ELF-1 (cell line): ENCODE measurements at regions not wholly inside any gene's neighbourhood (a gene's known extent, or its start where the extent isn't known, plus 50 kb on each side); places are given as distances from the start of the nearest gene placed in this dataset.
A peak's percentile ranks its signal among the peaks of the same experiment; 100 is the strongest.
"Not testable (repeated sequence)": the region's sequence is repeated elsewhere in the genome, so short reads cannot be mapped to it uniquely, and the experiment has no call there.

Experiments
- DNase-seq: peaks from one replicate; pipeline ENCODE4 v3.0.0-alpha.2; 2016; ENCODE audit warnings: low read depth, low spot score

DNA sequence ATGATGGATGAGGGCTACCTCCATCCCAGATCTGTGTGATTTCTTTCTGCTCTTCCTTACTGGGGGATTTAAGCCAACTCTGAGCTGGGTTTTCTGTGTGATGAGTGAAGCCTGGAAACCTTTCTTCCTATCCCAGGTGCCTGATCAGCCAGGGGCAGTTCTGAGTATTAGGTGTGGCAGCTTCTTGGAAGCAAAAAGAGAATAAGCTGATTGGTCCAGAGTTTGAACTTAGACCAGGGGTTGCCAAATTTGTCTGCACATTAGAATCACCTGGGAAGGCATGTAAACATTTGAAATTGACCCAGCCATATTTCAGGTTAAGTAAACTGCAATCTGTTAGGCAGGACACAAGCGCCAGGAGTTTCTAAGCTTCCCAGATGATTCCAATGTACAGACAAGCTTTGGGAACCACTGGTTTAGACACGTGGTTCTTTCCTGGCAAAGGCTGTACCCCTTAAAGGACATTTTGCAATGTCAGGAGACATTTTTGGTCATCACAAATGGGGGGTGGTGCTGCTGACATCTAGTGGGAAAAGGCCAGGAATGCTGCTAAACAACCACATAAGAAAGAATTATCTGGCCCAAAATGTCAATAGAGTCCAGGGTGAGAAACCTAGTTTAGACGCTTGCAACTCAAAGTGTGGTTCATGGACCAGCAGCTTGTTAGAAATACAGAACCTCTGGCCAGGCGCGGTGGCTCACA lies 160.5 kb upstream of the GHITM start:
- no peak for DNase-seq

DNA sequence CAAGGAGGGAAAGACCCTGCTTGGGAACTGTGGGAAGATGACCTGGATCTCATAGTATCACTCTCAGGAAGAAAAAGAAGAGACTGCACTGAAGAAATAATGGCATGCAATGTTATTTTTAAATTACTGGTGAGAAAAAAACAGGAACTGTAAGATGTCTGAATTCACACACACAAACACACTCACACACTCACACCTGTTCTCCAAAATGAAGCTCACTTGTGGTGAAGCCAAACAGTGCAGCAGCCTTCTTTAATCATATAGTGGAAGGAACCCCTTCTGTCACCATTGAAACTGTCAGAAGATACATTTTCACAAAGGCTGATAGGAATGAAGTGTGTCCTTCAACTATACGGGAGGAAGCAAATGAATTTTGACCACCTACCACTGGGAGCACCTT lies 156.5 kb upstream of the GHITM start:
- DNase-seq: no peak

DNA sequence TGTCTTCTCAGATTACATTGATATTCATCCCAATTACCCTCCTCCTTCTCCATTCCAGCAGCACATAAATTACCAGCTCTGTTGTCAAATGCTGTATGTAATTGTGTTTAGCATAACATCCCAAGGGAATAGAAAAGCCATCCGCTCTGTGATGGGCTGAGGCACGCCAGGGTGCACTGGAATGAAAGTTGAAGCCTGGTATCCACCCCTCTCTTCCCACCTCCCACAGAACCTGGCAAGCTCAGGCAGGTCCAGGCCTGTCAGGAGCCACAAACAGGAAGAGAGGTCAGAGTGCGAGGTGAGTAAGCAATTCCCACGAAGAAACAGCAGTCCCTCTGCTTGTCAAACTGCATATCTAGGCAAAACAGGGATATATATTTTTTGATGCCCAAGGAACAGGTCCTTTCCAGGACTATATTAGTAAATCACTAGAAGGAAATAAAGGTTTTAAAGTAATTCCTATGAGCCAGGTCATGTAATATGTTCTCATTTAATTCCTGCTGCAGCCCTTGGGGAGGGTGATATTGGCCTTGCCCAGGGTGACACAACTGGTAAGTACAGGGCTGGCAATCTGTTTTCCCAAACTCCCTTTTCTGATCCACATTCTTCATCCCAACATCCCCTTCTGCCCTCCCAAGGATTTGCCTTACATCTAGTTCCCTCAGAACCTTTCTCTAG lies 155.6 kb upstream of the GHITM start:
- DNase-seq: peak; percentile 58

DNA sequence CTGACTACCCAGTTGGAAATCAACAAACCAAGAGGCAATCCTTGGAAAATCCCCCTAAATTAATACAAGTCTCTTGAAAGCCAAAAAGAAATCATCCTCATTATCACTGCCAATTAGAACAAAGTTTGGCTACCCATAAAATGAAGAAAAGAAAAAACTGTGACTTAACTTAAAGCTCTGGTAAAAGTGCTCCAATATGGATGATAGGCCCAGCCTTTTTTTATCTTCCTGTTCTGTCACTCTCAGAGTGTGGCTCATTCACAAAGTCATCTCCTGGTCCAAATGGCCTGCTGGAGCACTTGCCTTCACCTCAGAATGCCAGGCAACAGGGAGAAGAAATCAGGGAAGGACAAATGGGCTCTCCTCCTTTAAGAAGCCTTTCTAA lies 155.1 kb upstream of the GHITM start:
- DNase-seq: no peak

DNA sequence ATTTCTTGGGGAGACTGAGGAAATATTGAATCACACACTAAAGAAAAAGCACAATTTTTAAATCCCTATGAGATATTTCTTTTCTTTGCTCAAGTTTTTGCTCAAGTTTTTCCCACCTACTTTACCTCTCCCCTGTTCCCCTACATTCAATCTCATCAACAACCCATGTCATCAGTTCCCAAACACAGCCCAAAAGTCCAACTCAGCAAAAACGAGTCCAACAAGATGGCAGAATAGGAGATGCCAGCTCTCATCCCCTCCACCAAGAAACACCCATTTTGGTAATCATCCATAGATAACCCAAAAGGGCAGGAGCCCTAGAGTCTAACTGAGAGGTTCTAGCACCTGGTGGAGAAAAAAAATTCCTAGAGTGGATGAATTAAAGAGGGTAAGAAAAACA lies 152.5 kb upstream of the GHITM start:
- DNase-seq: no peak

DNA sequence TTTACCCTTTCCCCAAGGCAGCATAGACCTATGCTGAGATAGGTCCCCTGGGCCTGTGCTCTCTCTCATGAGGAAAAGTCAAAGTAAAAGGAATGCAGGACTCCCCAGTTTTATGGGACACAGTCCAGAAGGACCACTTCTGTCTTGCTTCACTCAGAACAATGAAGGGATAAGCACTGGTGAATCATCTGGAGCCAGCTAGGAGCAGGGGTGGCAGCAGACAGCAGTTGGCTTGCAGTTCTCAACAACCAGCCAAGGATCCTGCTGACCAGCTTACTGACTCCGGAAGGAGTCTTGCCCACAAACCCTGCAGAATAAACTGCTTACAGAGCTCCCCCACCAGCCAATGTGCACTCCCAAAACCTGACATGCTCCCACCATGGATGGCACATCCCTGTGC lies 152.1 kb upstream of the GHITM start:
- no peak for DNase-seq

DNA sequence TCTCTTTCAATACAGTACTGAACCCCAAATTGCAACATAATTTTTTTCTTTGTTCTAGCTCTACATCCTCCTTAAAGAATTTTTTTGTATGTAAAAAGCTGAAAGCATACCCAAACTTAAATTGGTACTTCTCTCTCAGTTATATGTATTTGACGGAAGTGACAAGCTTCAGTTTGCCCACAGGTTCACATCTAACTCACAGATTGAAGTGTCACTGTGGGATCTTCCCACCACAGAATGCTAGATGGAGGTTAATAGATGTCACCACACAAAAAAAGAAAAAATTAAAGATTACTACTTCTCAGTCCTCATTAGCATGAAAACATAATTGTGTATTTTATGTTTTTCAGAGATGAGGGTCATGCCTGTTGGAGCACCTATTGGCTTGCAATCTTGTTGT lies 150.9 kb upstream of the GHITM start:
- DNase-seq: no peak

DNA sequence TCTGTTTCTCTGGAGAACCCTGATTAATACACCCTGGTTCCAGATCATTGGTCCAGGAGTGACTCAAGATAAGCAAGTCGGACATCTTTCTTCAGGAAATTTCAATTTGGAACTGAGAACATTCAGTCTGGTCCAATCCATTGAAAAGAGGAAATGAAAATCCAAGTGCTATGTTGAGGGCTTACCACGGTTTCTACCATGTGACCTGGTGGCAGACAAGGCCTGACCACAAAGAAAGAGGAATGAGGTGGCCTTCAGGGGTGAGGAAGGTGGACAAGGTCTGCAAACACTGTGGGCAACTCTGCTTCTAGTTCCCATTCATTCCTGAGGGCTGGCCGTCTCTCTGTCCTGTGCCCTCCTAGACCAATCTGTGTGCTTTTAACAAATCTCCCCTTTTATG lies 149.2 kb upstream of the GHITM start:
- no peak for DNase-seq

DNA sequence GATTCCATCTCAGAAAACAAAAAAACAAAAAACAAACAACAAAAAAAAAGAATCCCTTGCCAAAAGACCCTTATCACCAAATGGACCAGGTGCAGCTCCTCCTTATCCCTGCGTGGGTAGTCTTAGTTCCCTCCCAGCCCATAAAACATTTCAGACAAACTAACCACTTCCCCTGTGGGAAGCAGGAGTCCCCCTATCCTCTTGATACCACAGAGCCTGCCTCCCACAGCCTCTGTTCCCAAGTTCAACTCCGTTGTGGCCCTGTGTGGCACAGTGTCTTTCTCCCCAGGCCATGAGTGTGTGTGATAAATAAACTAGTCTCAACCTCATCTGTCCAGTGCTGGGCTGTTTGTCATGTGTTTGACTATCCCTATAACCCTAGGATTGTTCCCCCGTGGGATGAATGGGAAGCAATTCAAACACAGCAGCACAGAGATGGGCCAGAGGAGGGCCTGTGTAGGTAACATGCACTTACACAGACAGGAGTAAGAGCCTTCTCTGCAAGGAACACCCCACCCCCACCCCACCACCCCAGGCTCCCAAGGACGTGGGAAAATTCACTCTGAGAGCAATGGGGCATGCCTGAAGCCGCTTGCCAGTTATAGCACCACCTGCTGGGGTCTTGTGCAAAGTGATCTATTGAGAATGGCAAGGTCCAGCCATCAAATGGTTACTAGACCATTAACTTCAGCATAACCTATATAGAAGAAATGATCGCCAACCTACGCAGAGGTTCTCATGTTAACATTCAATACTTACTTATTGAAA lies 147.1 kb upstream of the GHITM start:
- peak; percentile 62 for DNase-seq

DNA sequence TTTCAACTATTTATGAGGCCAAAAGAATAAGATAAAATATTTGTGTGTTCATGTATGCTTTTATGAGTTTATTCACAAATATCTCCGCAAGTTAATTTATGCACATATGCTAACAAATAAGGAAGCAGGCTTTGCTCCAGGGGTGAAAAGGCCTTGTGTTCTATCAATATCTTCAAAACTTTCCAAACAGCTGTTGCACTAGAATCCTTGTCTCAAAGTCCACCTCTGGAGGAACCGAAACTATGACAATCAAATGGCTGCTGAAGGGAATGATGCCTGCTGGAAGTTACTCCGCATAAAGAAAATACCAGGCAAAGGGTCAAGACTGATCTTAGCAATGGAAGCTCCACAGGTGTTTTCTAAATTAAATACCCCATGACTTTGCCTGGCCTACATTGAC lies 145.0 kb upstream of the GHITM start:
- no peak for DNase-seq

DNA sequence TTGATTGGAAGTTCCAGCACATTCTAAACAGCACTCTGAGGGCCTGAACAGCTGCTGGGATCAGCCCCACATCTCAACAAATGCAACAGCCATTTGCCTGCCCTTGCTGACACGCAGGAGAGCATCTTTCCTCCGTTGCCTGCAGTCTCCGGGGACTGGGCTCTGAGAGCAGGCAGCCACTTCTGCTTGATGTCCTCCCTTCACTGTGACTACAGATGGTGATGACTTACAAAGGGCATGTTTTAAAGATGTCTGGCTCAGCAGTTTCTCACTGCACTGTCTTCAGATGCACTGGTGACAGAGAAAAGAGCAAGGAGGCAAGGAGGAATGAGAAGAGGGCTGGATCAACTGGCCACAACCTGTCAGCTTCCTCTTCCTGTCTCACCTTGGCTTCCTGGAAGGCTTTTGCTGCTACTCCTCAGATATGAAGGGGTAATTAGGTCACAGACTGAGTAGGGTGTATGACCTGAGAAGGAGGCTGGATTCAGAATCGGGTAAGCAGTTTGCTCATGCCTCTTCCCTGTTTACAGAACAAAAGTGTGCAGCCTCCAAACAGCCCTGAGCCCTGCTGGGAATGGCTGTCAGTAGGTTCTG lies 143.5 kb upstream of the GHITM start:
- DNase-seq: no peak

DNA sequence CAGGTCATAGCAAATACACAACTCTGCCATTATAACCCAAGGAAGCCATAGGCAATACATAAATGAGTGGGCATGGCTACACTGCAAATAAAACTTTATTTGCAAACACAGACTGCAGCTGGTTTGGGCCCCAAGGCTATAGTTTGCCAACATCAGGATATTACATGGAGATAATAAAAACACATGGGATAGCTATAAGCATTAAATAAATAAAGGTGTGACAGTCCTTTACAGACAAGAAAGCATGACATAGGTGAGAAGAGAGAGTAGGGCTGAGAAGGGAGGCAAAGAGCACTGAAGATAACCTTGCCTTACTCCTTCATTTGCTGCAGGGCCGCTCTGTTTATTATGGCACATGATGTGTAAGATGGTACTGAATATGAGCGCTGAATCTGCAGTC lies 135.1 kb upstream of the GHITM start:
- no peak for DNase-seq

DNA sequence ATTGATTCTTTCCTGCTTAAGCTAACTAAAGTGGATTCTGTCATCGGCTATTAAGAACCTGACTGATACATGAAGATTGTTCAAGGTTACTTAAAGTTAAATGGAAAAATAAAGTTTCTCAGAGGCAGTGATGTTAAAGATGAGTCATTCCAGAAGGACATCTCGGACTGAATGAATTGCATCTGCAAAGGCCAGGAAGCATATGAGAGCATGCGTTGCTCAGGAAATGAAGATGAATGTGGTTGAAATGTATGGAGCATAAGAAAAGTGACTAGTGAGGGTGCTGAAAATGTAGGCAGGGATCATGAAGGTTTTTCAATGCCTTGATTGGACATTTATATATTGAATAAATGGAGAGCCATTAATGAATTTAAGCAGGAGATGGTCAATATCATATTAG lies 133.9 kb upstream of the GHITM start:
- no peak for DNase-seq

DNA sequence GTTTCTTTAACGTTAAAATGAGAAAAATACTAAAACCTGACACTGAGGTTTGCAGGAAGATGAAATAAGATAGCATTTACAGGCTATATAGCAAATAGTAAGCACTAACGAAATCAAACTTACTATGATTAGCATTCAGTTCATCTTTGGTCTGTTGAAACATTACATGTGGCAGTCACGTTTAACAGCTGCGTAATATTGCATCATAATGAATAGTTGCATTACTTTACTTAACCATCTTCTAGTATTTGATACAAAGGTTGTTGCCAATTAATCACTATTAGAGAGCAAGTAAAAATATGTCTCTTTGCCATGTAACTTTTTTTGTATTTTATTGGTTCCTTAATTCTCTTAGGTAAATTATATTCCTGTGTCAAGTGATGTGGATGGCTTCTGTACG lies 131.8 kb upstream of the GHITM start:
- DNase-seq: no peak

DNA sequence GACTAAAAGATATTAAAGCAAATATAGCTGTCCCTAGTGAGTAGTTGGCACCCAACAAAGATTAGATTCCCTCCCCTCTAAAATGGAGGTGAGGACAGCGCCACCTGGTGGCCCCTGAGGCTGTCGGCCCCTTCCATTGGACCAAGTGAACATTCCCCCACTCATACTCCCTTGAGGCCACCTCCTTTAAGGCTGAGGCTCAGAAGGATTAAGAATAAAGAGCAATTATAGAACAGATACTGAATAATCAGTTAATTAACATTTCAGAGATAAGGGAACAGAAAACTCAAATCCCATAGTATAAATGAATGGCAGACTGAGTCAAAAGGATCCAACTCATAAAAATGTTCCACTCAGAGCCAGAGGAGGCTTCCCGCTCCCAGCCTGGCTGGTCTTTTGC lies 130.4 kb upstream of the GHITM start:
- peak; percentile 56 for DNase-seq

DNA sequence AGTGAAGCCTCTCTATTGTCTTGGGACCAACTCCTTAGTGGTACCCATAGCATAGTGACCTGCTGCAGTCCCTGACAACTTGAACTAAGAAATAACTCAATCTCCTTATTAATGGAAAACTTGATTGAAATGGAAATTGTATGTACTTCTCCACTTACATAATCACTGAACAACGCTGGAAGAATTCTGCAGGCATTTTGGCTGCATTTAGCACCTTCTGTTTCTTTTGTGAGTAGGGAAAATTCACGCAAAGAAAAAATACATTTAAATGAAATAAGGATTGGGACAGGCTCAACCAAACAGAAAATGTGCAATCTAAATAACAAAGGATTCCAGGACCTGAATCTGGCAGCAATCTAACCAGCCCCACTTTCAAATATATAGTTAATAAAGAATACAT lies 126.9 kb upstream of the GHITM start:
- DNase-seq: no peak

DNA sequence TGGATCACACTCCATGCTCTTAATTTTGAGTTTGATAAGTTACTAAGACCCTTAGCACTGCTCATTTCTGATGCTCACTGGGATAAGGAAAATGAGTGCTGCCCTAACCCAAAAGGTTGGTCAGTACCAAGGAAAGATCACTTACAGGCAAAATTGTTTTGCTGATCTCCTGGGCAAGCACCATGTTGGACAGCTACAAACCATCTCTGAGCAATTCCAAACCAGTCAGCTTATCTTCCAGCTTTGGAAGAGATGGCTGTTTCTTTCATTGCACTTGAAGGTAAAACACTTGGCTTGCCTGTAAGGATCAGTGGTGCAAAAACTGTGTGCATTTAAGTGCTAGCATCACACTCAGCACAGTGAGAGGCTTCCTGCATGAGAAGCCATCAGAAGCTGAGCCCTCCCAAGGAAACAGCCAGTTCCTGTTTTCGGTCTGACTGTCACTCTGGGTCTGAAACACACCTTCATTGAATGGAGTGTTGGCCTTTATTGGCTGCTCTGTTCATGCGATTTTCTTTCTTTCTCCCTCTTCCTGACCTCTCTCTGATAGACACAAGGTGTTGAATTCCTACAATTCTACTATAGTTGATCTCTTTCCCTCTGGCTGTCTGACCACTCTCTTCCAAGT lies 126.4 kb upstream of the GHITM start:
- no peak for DNase-seq

DNA sequence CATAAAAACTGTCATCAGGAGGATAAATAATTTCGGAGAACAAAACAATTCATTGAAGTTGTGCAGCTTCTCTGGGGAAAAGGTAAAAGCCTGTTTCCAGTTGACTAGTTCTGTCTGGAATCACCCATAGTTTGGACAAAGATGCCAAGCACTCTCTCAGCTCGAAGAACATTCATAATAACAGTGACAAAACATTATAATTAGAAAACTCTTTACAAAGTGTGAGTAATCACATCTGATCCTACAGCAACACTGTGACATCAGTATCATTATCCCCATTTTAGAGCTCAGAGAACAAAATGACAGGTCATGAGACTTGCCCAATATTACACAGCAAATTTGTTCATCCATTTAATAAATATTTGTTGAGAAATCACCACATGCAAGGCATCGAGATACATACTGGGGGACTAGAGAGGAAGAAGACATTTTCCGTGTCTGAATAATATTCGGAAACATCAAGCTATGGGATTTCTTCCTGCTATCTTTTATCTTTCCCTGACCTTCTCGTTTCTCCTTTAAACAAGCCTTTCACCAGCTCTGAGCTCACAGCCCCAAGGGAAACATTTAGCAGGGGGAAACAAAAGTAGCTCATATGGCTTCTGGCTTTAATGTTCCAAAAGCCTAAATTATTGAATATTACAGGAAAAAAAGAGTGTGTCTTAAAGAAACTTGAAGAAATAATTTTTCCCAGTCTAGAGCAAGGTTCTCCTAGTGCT lies 123.3 kb upstream of the GHITM start:
- no peak for DNase-seq

DNA sequence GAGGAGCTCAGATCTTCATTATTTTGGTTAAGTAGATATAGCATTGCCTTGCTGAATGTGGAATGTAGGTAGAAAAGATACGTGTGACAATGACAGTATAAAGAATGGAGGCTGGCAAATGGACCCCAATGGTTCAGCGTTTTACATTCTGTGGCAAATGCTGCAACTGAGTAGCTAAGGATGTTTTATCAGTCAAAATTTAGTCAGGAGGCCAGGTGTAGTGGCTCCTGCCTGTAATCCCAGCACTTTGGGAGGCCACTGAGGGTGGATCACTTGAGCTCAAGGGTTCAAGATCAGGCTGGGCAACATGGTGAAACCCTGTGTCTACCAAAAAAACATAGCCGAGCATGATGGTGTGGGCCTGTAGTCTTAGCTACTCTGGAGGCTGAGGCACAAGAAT lies 120.5 kb upstream of the GHITM start:
- no peak for DNase-seq

DNA sequence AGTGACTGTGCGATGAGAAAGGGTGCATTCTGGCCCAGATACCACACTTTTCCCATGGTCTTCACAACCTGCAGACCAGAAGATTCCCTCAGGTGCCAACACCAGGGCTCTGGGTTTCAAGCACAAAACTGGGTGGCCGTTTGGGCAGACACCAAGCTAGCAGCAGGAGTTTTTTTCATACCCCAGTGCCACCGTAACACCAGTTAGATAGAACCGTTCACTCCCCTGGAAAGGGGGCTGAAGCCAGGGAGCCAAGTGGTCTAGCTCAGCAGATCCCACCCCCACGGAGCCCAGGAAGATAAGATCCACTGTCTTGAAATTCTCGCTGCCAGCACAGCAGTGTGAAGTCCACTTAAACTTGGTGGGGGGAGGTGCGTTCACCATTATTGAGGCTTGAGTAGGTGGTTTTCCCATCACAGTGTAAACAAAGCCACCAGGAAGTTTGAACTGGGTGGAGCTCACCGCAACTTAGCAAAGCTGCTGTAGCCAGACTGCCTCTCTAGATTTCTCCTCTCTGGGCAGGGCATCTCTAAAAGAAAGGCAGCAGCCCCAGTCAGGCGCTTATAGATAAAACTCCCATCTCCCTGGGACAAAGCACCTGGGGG lies 119.4 kb upstream of the GHITM start:
- not testable (repeated sequence) for DNase-seq

DNA sequence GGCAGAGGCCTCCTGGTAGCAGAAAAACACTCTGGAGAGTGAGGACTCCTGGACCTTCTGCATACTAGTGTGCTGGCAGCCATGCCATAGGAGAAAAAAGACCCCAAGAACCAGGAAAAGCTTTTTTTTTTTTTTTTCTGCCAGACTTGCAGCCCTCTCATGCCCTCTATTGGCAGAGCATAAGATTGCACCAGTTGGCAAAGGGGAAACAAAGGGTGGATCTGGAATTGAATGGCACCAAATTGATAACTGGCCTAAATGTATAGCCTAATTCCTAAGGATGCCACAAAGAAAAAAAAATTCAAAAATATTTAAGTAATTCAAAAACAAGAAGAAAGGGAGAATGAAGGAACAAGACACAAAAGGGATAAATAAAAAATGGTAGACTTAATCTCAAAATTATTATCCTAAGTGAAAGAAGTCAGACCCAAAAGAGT lies 112.5 kb upstream of the GHITM start:
- peak; percentile 58 for DNase-seq
